ENCODE measurements at regions not wholly inside any gene's neighbourhood (a gene's known extent, or its start where the extent isn't known, plus 50 kb on each side); places are given as distances from the start of the nearest gene placed in this dataset.

GRCh38 chr10:33487014-33487776 lies 152.7 kb upstream of the NRP1 start:
- TF ChIP-seq REST (IDR thresholded peaks at IDR 0.05; ENCODE audit: low read depth) (no peak), CEBPB (IDR thresholded peaks at IDR 0.05) (no peak), CREB1 (IDR thresholded peaks at IDR 0.05; ENCODE audit: low read depth) (no peak), ZBTB7A (IDR thresholded peaks at IDR 0.05; ENCODE audit: low read depth) (no peak)

GRCh38 chr10:33485276-33485675 lies 150.8 kb upstream of the NRP1 start:
- TF ChIP-seq FOXM1 (IDR thresholded peaks at IDR 0.05; ENCODE audit: borderline replicate concordance, low read depth) (no peak), USF1 (IDR thresholded peaks at IDR 0.05) (no peak), CEBPB (IDR thresholded peaks at IDR 0.05) (no peak), REST (IDR thresholded peaks at IDR 0.05; ENCODE audit: low read depth) (no peak), TAF1 (IDR thresholded peaks at IDR 0.05; ENCODE audit: low read depth) (no peak), ZBTB7A (IDR thresholded peaks at IDR 0.05; ENCODE audit: low read depth) (no peak), TCF12 (IDR thresholded peaks at IDR 0.05; ENCODE audit: low read depth) (no peak), MAX (IDR thresholded peaks at IDR 0.05) (no peak), EP300 (IDR thresholded peaks at IDR 0.05; ENCODE audit: borderline replicate concordance) (no peak), YY1 (IDR thresholded peaks at IDR 0.05; ENCODE audit: low read depth) (no peak), CREB1 (IDR thresholded peaks at IDR 0.05; ENCODE audit: low read depth) (no peak), RAD21 (IDR thresholded peaks at IDR 0.05; ENCODE audit: low read depth) (no peak), EGR1 (IDR thresholded peaks at IDR 0.05) (no peak), NFIC (IDR thresholded peaks at IDR 0.05) (no peak)

- TF ChIP-seq YY1 (IDR thresholded peaks at IDR 0.05; ENCODE audit: low read depth), result no peak
- no peak for TF ChIP-seq EP300 (IDR thresholded peaks at IDR 0.05; ENCODE audit: borderline replicate concordance)
Observed at GRCh38 chr10:33484787-33485186, 150.3 kb upstream of the NRP1 start.

- no peak for TF ChIP-seq TCF12 (IDR thresholded peaks at IDR 0.05; ENCODE audit: low read depth)
- TF ChIP-seq CREB1 (IDR thresholded peaks at IDR 0.05; ENCODE audit: low read depth), result no peak
- no peak for TF ChIP-seq TAF1 (IDR thresholded peaks at IDR 0.05; ENCODE audit: low read depth)
- no peak for TF ChIP-seq TEAD4 (IDR thresholded peaks at IDR 0.05)
- TF ChIP-seq RAD21 (IDR thresholded peaks at IDR 0.05; ENCODE audit: low read depth), result no peak
- no peak for TF ChIP-seq REST (IDR thresholded peaks at IDR 0.05; ENCODE audit: low read depth)
- TF ChIP-seq EGR1 (IDR thresholded peaks at IDR 0.05), result no peak
- TF ChIP-seq FOXM1 (IDR thresholded peaks at IDR 0.05; ENCODE audit: borderline replicate concordance, low read depth), result no peak
- TF ChIP-seq ZBTB7A (IDR thresholded peaks at IDR 0.05; ENCODE audit: low read depth), result no peak
- no peak for TF ChIP-seq YY1 (IDR thresholded peaks at IDR 0.05; ENCODE audit: low read depth)
- no peak for TF ChIP-seq MAX (IDR thresholded peaks at IDR 0.05)
- no peak for TF ChIP-seq EP300 (IDR thresholded peaks at IDR 0.05; ENCODE audit: borderline replicate concordance)
- TF ChIP-seq CEBPB (IDR thresholded peaks at IDR 0.05), result no peak
Observed at GRCh38 chr10:33483816-33484190, 149.3 kb upstream of the NRP1 start.

GRCh38 chr10:33483124-33483815 lies 148.8 kb upstream of the NRP1 start:
- TF ChIP-seq ZBTB7A (IDR thresholded peaks at IDR 0.05; ENCODE audit: low read depth), result no peak
- no peak for TF ChIP-seq EGR1 (IDR thresholded peaks at IDR 0.05)
- no peak for TF ChIP-seq CEBPB (IDR thresholded peaks at IDR 0.05)
- TF ChIP-seq RAD21 (IDR thresholded peaks at IDR 0.05; ENCODE audit: low read depth), result no peak
- TF ChIP-seq FOXM1 (IDR thresholded peaks at IDR 0.05; ENCODE audit: borderline replicate concordance, low read depth), result no peak
- no peak for TF ChIP-seq REST (IDR thresholded peaks at IDR 0.05; ENCODE audit: low read depth)
- no peak for TF ChIP-seq NFIC (IDR thresholded peaks at IDR 0.05)
- no peak for TF ChIP-seq YY1 (IDR thresholded peaks at IDR 0.05; ENCODE audit: low read depth)
- no peak for TF ChIP-seq CREB1 (IDR thresholded peaks at IDR 0.05; ENCODE audit: low read depth)
- TF ChIP-seq EP300 (IDR thresholded peaks at IDR 0.05; ENCODE audit: borderline replicate concordance), result no peak
- no peak for TF ChIP-seq TEAD4 (IDR thresholded peaks at IDR 0.05)
- no peak for TF ChIP-seq TCF12 (IDR thresholded peaks at IDR 0.05; ENCODE audit: low read depth)
- no peak for TF ChIP-seq USF1 (IDR thresholded peaks at IDR 0.05)
- no peak for TF ChIP-seq TAF1 (IDR thresholded peaks at IDR 0.05; ENCODE audit: low read depth)
- no peak for TF ChIP-seq MAX (IDR thresholded peaks at IDR 0.05)
